Adrenal gland (tissue), 5 donors: ENCODE measurements at regions not wholly inside any gene's neighbourhood (a gene's known extent, or its start where the extent isn't known, plus 50 kb on each side); places are given as distances from the start of the nearest gene placed in this dataset.

Source experiments
- POLR2A ChIP-seq, 2 donors: fragments of 450-650 bp; IDR thresholded peaks; one replicate each; pipeline ENCODE4 v1.6.1; 2017; ENCODE audit warnings: antibody characterized with exemption in 2 of 2, mild to moderate bottlenecking in 2 of 2, moderate library complexity in 1 of 2
- TF ChIP-seq, protein P1 (sequence below), 6 experiments: fragments of 450-650 bp in 4 of 6; fragments of 200-600 bp in 2 of 6; sonication (generic) in 1 of 6; IDR thresholded peaks; 1 replicate in 5 of 6; 2 replicates in 1 of 6; pipeline versions ENCODE4 v1.5.1 to v1.8.0; 2016 to 2021; ENCODE audit warnings: antibody characterized with exemption in 6 of 6, mild to moderate bottlenecking in 2 of 6, moderate library complexity in 1 of 6
- donor health status: DM: no; HTN: no; CAD: no.

DNA sequence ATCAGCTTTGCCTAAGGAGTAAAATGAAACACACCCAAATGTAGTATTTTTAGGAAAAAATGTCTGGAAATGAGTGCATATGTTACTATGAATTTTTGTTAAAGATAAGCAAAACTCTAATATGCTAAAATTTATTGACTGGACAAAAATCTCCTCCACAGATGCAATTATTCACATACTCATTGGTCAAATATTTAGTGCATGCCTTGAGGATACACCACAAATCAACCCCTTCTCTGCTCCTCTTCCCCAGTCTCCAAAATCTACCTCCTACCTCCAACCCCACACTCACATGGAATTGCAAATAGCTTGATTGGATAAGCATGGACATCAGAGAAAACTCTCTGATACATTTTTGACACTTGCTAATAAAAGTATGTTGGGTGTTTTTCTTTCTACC is 95.6 kb upstream of the CDC42EP3 start:
- TF ChIP-seq, protein P1, sequence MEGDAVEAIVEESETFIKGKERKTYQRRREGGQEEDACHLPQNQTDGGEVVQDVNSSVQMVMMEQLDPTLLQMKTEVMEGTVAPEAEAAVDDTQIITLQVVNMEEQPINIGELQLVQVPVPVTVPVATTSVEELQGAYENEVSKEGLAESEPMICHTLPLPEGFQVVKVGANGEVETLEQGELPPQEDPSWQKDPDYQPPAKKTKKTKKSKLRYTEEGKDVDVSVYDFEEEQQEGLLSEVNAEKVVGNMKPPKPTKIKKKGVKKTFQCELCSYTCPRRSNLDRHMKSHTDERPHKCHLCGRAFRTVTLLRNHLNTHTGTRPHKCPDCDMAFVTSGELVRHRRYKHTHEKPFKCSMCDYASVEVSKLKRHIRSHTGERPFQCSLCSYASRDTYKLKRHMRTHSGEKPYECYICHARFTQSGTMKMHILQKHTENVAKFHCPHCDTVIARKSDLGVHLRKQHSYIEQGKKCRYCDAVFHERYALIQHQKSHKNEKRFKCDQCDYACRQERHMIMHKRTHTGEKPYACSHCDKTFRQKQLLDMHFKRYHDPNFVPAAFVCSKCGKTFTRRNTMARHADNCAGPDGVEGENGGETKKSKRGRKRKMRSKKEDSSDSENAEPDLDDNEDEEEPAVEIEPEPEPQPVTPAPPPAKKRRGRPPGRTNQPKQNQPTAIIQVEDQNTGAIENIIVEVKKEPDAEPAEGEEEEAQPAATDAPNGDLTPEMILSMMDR (IDR thresholded peaks at IDR 0.05): no peak
- TF ChIP-seq POLR2A (IDR thresholded peaks at IDR 0.05): no peak
